ENCODE measurements at regions not wholly inside any gene's neighbourhood (a gene's known extent, or its start where the extent isn't known, plus 50 kb on each side); places are given as distances from the start of the nearest gene placed in this dataset.

DNA sequence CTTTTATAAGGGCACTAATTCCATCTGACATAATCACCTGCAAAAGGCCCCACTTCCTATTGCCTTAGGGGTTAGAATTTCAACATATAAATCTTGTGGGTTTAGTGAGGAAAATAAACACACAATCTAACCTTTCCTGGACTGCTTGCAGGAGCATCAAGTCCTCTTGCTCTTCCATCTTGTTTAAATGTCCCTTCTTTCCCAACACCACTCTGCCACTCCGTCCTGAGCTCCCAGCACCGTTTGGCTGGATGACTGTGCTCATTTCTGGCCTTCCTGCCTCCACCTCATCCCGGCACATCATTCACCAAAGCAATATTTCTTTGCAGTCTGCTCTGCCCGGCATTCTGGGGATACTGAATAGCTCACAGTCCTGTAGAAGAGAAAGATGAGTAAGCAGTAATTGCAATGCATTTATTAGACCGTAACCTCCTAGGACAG, 247.8 kb downstream of the BCL2 start:
- TF ChIP-seq, protein P1, sequence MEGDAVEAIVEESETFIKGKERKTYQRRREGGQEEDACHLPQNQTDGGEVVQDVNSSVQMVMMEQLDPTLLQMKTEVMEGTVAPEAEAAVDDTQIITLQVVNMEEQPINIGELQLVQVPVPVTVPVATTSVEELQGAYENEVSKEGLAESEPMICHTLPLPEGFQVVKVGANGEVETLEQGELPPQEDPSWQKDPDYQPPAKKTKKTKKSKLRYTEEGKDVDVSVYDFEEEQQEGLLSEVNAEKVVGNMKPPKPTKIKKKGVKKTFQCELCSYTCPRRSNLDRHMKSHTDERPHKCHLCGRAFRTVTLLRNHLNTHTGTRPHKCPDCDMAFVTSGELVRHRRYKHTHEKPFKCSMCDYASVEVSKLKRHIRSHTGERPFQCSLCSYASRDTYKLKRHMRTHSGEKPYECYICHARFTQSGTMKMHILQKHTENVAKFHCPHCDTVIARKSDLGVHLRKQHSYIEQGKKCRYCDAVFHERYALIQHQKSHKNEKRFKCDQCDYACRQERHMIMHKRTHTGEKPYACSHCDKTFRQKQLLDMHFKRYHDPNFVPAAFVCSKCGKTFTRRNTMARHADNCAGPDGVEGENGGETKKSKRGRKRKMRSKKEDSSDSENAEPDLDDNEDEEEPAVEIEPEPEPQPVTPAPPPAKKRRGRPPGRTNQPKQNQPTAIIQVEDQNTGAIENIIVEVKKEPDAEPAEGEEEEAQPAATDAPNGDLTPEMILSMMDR (IDR thresholded peaks at IDR 0.05; ENCODE audit: control extremely low read depth, extremely low read depth, low read depth, missing control alignments) = no peak
- CTCF ChIA-PET = interaction anchor here (0.7 to 1.8 kb wide), 8 partner anchors 10 to 280 kb away, joined by 3 to 13 read pairs (median 3); no protein-coding TSS in a partner anchor
- POLR2A ChIA-PET = no interaction called here
- DNase-seq (ENCODE audit: extremely low spot score) = no peak

DNA sequence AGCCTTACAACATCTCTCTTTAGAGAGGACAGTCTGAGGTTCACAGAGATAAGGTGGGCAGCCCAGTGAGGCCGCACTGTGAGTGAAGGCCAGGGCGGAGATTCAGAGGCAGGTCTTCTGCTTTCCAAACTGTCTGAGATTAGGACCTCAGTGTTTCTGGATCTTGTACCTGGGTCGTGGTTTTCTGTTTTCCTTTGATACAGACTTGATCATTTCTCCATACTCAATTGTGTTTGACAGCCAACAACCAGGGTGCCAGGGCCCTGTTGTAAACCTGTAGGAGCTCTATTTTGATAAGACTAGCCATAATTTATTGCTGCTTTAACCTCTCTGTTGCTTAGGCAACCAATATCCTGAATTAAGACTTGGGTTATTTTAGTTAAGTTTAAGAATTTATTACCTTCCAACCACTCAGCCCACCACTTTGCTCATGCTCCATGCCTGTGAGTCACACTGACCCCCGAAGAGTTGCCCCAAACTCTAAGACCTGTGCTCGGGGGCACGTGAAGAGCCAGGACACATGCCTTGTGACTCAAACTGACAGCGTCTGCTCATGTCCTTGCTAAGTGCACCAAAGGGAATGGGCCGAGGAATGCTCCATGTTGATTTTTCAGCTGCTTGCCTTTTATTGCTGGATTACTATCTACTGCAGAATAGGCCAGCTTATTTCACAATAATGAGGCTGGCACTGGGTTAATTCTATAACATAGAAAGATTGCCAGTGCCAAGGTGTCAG, 248.6 kb downstream of the BCL2 start:
- DNase-seq (ENCODE audit: extremely low spot score) = no peak
- ChIA-PET CTCF (interaction anchor here (0.7 to 1.8 kb wide), 3 partner anchors 17 to 368 kb away, joined by 3 to 13 read pairs (median 4); no protein-coding TSS in a partner anchor), POLR2A (no interaction called here)
- TF ChIP-seq, protein P1 (IDR thresholded peaks at IDR 0.05; ENCODE audit: control extremely low read depth, extremely low read depth, low read depth, missing control alignments) = no peak

DNA sequence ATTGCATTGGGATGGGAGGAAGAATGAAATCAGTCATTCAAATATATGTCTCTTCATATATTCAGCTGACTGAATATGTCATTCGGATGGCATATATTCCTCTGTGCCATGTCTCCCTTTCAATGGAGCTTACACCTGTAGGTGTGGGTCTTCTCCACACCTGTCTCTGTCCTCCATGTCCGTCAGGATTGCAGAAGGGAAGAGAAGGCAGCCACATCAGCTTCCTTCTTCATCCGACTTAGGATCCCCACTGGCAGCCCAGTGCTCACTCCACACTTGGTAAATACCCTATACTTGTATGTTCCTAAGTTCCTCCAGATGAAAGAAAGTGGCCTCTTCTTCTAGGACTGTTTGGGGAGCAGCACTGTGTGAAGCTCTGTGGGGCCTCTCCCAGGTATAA, 250.1 kb downstream of the BCL2 start:
- ChIA-PET CTCF (interaction anchor here (1.3 kb wide), 1 partner anchor 11 kb away, joined by 4 read pairs; no protein-coding TSS in a partner anchor), POLR2A (no interaction called here)
- TF ChIP-seq, protein P1 (IDR thresholded peaks at IDR 0.05; ENCODE audit: control extremely low read depth, extremely low read depth, low read depth, missing control alignments) = no peak

DNA sequence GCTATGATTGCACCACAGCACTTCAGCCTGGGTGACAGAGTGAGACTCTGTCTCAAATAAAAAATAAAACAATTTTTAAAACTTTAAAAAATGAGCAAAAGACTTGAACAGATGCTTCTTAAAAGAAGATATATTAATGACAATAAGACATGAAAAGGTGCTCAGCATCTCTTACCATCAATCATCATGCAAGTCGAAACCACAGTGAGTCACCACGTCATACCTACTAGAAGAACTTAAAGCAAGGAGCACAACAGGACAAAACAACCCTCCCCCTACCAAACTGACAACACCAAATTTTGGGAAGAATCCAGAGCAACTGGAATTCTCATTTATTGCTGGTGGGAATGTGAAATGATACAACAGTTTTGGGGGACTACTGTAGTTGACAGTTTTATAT, 251.6 kb downstream of the BCL2 start:
- POLR2A ChIA-PET = no interaction called here
- DNase-seq (ENCODE audit: extremely low spot score) = no peak
- CTCF ChIA-PET = interaction anchor here (0.8 to 2.0 kb wide), 3 partner anchors 16 to 55 kb away, joined by 3 to 7 read pairs (median 4); no protein-coding TSS in a partner anchor
- TF ChIP-seq, protein P1 (IDR thresholded peaks at IDR 0.05; ENCODE audit: control extremely low read depth, extremely low read depth, low read depth, missing control alignments) = no peak

More for the DNA sequence above, 250.1 kb downstream of the BCL2 start:
- no peak for DNase-seq (ENCODE audit: extremely low spot score)

DNA sequence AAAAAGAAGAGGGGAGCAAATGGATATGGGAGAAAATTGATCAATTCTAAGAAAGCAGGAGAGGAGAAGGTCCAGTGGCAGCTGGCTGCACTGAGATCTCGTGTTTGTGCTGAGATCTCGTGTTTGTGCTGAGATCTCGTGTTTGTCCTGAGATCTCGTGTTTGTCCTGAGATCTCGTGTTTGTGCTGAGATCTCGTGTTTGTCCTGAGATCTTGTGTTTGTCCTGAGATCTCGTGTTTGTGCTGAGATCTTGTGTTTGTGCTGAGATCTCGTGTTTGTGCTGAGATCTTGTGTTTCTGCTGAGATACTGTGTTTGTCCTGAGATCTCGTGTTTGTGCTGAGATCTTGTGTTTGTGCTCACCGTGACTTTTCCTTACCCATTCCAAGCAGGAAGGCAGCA, 254.4 kb downstream of the BCL2 start:
- TF ChIP-seq, protein P1 (IDR thresholded peaks at IDR 0.05; ENCODE audit: control extremely low read depth, extremely low read depth, low read depth, missing control alignments) = no peak
- no peak for DNase-seq (ENCODE audit: extremely low spot score)
- CTCF ChIA-PET = interaction anchor here (1.0 to 1.5 kb wide), 2 partner anchors 10 to 374 kb away, joined by 3 read pairs; no protein-coding TSS in a partner anchor
- POLR2A ChIA-PET = no interaction called here

DNA sequence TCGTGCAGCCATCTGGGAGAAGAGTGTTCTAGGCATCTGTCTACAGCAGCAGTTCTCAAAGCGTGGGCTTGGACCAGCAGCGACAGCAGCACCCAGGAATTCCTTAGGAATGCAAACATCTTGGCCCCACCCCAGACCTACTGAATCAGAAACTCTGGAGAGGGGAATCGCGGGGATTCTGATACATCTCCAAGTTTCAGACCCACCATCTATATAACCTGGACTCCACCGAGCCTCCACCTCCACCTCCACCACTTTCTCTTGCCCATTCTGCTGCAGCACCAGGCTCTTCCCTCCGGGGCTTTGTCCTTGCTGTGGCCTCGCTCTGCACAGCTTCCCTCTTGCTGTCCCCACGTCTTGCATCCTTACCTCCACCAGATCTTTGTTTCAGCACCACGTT, 256.4 kb downstream of the BCL2 start:
- ChIA-PET POLR2A (no interaction called here), CTCF (interaction anchor here (1.2 to 1.4 kb wide), 2 partner anchors 11 to 18 kb away, joined by 3 to 5 read pairs; no protein-coding TSS in a partner anchor)
- no peak for DNase-seq (ENCODE audit: extremely low spot score)
- TF ChIP-seq, protein P1 (IDR thresholded peaks at IDR 0.05; ENCODE audit: control extremely low read depth, extremely low read depth, low read depth, missing control alignments) = no peak
